GM23248 (cell line): ENCODE measurements at regions not wholly inside any gene's neighbourhood (a gene's known extent, or its start where the extent isn't known, plus 50 kb on each side); places are given as distances from the start of the nearest gene placed in this dataset.

ENCODE experiments used
- EZH2 ChIP-seq: fragments of 200-600 bp; sonication (generic); IDR thresholded peaks from 2 replicates; pipeline ENCODE4 v1.6.1; 2018; ENCODE audit warnings: antibody characterized with exemption, mild to moderate bottlenecking; ENCODE audit not compliant: insufficient read depth, poor library complexity, severe bottlenecking
- EZH2phosphoT487 ChIP-seq: fragments of 200-600 bp; sonication (generic); IDR thresholded peaks from 2 replicates; pipeline ENCODE4 v1.6.1; 2018; ENCODE audit warnings: antibody characterized with exemption, moderate library complexity, mild to moderate bottlenecking, low read depth; ENCODE audit not compliant: insufficient read depth

- TF ChIP-seq EZH2phosphoT487, result no peak
- no peak for TF ChIP-seq EZH2
Measured at GRCh38 chr13:21910546-21910945, 239.7 kb downstream of the FGF9 start.
